ENCODE measurements at regions not wholly inside any gene's neighbourhood (a gene's known extent, or its start where the extent isn't known, plus 50 kb on each side); places are given as distances from the start of the nearest gene placed in this dataset.

DNA sequence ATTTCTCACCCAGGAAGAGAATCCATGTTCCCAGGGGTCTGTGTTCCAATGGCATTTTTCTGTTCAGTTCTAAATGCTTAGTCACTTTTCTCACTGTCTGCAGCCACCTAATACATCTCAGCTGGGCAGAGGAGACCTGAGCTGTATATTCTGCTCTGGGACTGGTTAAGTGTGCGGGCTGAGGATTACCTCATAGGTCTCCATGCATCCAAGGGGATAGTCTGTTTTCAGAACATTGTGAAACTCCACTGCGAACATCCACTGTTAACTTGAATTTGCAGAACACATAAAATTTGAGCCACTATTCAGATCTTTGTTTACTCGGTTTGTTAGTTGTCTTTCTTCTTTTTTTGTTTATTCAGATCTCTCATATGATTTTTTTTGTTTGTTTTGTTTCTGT is 947.1 kb downstream of the TFAP2A start:
- no peak for ATAC-seq
- H3K9me3 ChIP-seq (ENCODE audit: control insufficient read depth in 1 of 2, insufficient read depth in 1 of 2, low read depth in 1 of 2, low read length in 2 of 2) = no peaks in the 10 kb centered on the region
- ChIA-PET POLR2A (no interaction called here), CTCF (no interaction called here), RAD21 (ENCODE audit: low non-redundant PET in 1 of 2, low total read pairs in 2 of 2, uncharacterized antibody in 2 of 2, unreplicated experiment in 2 of 2) (no interaction called here)
- H3K9ac ChIP-seq (ENCODE audit: low read length) = no peak overlapping the region
- intact Hi-C loops (cut with micrococcal nuclease) = no loop called here
- TF ChIP-seq, protein P1, sequence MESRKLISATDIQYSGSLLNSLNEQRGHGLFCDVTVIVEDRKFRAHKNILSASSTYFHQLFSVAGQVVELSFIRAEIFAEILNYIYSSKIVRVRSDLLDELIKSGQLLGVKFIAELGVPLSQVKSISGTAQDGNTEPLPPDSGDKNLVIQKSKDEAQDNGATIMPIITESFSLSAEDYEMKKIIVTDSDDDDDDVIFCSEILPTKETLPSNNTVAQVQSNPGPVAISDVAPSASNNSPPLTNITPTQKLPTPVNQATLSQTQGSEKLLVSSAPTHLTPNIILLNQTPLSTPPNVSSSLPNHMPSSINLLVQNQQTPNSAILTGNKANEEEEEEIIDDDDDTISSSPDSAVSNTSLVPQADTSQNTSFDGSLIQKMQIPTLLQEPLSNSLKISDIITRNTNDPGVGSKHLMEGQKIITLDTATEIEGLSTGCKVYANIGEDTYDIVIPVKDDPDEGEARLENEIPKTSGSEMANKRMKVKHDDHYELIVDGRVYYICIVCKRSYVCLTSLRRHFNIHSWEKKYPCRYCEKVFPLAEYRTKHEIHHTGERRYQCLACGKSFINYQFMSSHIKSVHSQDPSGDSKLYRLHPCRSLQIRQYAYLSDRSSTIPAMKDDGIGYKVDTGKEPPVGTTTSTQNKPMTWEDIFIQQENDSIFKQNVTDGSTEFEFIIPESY (IDR thresholded peaks at IDR 0.05; ENCODE audit: extremely low read depth, insufficient replicate concordance, low read length) = no peak
- TF ChIP-seq POLR2AphosphoS5 (IDR thresholded peaks at IDR 0.05; ENCODE audit: low read depth, low read length) (no peak), YY1 (IDR thresholded peaks at IDR 0.05; ENCODE audit: extremely low read depth, insufficient replicate concordance, low read depth, low read length) (no peak), CTCF (IDR thresholded peaks at IDR 0.05 in 2 of 3, conservative IDR thresholded peaks at IDR 0.05 in 1 of 3; ENCODE audit: borderline replicate concordance in 1 of 3, insufficient read depth in 1 of 3, low read depth in 2 of 3, low read length in 2 of 3) (no peak), RAD21 (IDR thresholded peaks at IDR 0.05; ENCODE audit: low read depth) (no peak), ZFX (IDR thresholded peaks at IDR 0.05) (no peak), POLR2A (IDR thresholded peaks at IDR 0.05; ENCODE audit: borderline replicate concordance, extremely low read depth, insufficient read depth, insufficient read length) (no peak), CBX3 (IDR thresholded peaks at IDR 0.05; ENCODE audit: low read depth) (no peak), ELF1 (IDR thresholded peaks at IDR 0.05; ENCODE audit: borderline replicate concordance, low read depth) (no peak)
- TF ChIP-seq, protein P2, sequence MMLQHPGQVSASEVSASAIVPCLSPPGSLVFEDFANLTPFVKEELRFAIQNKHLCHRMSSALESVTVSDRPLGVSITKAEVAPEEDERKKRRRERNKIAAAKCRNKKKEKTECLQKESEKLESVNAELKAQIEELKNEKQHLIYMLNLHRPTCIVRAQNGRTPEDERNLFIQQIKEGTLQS (IDR thresholded peaks at IDR 0.05) = no peak
- TF ChIP-seq, protein P3, sequence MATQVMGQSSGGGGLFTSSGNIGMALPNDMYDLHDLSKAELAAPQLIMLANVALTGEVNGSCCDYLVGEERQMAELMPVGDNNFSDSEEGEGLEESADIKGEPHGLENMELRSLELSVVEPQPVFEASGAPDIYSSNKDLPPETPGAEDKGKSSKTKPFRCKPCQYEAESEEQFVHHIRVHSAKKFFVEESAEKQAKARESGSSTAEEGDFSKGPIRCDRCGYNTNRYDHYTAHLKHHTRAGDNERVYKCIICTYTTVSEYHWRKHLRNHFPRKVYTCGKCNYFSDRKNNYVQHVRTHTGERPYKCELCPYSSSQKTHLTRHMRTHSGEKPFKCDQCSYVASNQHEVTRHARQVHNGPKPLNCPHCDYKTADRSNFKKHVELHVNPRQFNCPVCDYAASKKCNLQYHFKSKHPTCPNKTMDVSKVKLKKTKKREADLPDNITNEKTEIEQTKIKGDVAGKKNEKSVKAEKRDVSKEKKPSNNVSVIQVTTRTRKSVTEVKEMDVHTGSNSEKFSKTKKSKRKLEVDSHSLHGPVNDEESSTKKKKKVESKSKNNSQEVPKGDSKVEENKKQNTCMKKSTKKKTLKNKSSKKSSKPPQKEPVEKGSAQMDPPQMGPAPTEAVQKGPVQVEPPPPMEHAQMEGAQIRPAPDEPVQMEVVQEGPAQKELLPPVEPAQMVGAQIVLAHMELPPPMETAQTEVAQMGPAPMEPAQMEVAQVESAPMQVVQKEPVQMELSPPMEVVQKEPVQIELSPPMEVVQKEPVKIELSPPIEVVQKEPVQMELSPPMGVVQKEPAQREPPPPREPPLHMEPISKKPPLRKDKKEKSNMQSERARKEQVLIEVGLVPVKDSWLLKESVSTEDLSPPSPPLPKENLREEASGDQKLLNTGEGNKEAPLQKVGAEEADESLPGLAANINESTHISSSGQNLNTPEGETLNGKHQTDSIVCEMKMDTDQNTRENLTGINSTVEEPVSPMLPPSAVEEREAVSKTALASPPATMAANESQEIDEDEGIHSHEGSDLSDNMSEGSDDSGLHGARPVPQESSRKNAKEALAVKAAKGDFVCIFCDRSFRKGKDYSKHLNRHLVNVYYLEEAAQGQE (IDR thresholded peaks at IDR 0.05; ENCODE audit: low read depth) = no peak
- BruUV-seq (replicated peaks) = no TSS peak
- H3K79me2 ChIP-seq (ENCODE audit: insufficient read depth, low read length) = no peaks in the 10 kb centered on the region
- H3K4me1 ChIP-seq (ENCODE audit: control insufficient read depth in 1 of 2, insufficient read depth in 2 of 2, low read length in 2 of 2) = no peaks in the 10 kb centered on the region
- H3K4me3 ChIP-seq (replicated peaks in 1 of 2; ENCODE audit: low read depth in 1 of 2, low read length in 2 of 2) = no peak overlapping the region
- no peaks in the 10 kb centered on the region for H3K9me2 ChIP-seq (ENCODE audit: insufficient read depth)
- no peak overlapping the region for H2AFZ ChIP-seq (ENCODE audit: low read depth, low read length, poor library complexity, severe bottlenecking)
- no peaks in the 10 kb centered on the region for H4K20me1 ChIP-seq (ENCODE audit: insufficient read depth)
- H3K36me3 ChIP-seq (ENCODE audit: control insufficient read depth in 1 of 2, insufficient read depth in 2 of 2, low read length in 2 of 2) = no peaks in the 10 kb centered on the region
- H3K27me3 ChIP-seq (ENCODE audit: insufficient read depth, low read length) = peaks cover 18% of the 10 kb centered on the region; the same call in 1 of the 2 replicates
- DNase-seq (ENCODE audit: low read depth, low spot score) = no peak
- no peak overlapping the region for H3K4me2 ChIP-seq (ENCODE audit: low read length)
- H3K27ac ChIP-seq (ENCODE audit: low read depth, low read length) = no peak overlapping the region
